Activated CD8-positive, alpha-beta T cell treated with anti-CD3 and anti-CD28 coated beads for 36 hours (primary cell): ENCODE measurements at regions not wholly inside any gene's neighbourhood (a gene's known extent, or its start where the extent isn't known, plus 50 kb on each side); places are given as distances from the start of the nearest gene placed in this dataset.
"Not testable (repeated sequence)": the region's sequence is repeated elsewhere in the genome, so short reads cannot be mapped to it uniquely, and the experiment has no call there.

Experiments
- ATAC-seq: fragments of 200-7000 bp; cut with Tn5 transposase; one replicate; pipeline ENCODE4 v1.10.0; 2021; ENCODE audit warnings: mild to moderate bottlenecking, moderate library complexity
- CTCF ChIA-PET: fragments of 350-600 bp; sonication (Branson Sonifier 250); formaldehyde crosslinking; loops from one replicate; lab custom pipeline; 2021; ENCODE audit warnings: antibody characterized with exemption; lab: Charles Lee
- POLR2A ChIA-PET: fragments of 350-600 bp; sonication (Branson Sonifier 250); formaldehyde crosslinking; loops from one replicate; lab custom pipeline; 2021; ENCODE audit warnings: antibody characterized with exemption; lab: Charles Lee
- DNase-seq: peaks from one replicate; pipeline ENCODE4 v3.0.0-alpha.2; 2020
- H3K27ac Mint-ChIP-seq: one replicate; pipeline ENCODE4 v1.8.0; 2021; ENCODE audit warnings: mild to moderate bottlenecking, mixed read lengths
- H3K27me3 Mint-ChIP-seq: one replicate; pipeline ENCODE4 v1.8.0; 2021; ENCODE audit warnings: mixed read lengths
- H3K36me3 Mint-ChIP-seq: one replicate; pipeline ENCODE4 v1.8.0; 2021; ENCODE audit warnings: low read depth, mixed read lengths
- H3K4me1 Mint-ChIP-seq: one replicate; pipeline ENCODE4 v1.8.0; 2021; ENCODE audit warnings: low read depth, mixed read lengths
- H3K4me3 Mint-ChIP-seq: one replicate; pipeline ENCODE4 v1.8.0; 2021; ENCODE audit warnings: mild to moderate bottlenecking, moderate library complexity, mixed read lengths
- H3K9me3 Mint-ChIP-seq: one replicate; pipeline ENCODE4 v1.8.0; 2021; ENCODE audit warnings: mixed read lengths
- intact Hi-C: fragments of 100-400 bp; cut with micrococcal nuclease; formaldehyde crosslinking; loops from one replicate; pipeline ENCODE4 v1.10.0; 2022
- TF ChIP-seq, protein P1 (sequence below): fragments of 200-600 bp; IDR thresholded peaks from one replicate; pipeline ENCODE4 v1.8.0; 2022; ENCODE audit warnings: antibody characterized with exemption, mild to moderate bottlenecking

- ChIA-PET CTCF (no interaction called here), POLR2A (no interaction called here)
- Mint-ChIP-seq H3K4me3 (no peak overlapping the region), H3K4me1 (no peaks in the 10 kb centered on the region), H3K27me3 (no peaks in the 10 kb centered on the region), H3K27ac (no peak overlapping the region), H3K9me3 (peaks cover 23% of the 10 kb centered on the region), H3K36me3 (no peaks in the 10 kb centered on the region)
- ATAC-seq (no peak), DNase-seq (no peak)
- TF ChIP-seq, protein P1, sequence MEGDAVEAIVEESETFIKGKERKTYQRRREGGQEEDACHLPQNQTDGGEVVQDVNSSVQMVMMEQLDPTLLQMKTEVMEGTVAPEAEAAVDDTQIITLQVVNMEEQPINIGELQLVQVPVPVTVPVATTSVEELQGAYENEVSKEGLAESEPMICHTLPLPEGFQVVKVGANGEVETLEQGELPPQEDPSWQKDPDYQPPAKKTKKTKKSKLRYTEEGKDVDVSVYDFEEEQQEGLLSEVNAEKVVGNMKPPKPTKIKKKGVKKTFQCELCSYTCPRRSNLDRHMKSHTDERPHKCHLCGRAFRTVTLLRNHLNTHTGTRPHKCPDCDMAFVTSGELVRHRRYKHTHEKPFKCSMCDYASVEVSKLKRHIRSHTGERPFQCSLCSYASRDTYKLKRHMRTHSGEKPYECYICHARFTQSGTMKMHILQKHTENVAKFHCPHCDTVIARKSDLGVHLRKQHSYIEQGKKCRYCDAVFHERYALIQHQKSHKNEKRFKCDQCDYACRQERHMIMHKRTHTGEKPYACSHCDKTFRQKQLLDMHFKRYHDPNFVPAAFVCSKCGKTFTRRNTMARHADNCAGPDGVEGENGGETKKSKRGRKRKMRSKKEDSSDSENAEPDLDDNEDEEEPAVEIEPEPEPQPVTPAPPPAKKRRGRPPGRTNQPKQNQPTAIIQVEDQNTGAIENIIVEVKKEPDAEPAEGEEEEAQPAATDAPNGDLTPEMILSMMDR: no peak
- intact Hi-C loops: no loop called here
Measured at GRCh38 chr17:54324813-54325212, 502.1 kb downstream of the KIF2B start.

DNA sequence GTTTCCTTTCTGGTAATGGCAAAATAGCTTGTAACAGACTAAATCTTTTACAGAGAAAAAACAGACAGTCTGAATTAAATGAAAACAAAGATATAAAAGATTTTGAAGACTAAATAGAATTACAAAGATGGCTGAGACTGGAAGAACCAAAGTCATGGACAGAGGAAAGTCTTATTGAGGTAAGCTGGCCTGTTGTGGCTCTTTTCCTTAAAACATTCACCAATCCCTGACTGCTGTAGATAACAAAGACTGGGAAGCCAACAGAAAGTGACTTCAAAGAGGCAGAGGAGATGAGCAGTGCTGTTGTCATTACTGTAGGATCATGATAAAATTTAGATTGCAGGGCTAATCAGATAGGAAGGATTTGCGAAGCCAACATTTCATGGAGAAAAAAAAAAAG is 517.0 kb downstream of the KIF2B start:
- ATAC-seq (no peak), DNase-seq (no peak)
- Mint-ChIP-seq H3K27ac (no peak overlapping the region), H3K27me3 (no peaks in the 10 kb centered on the region), H3K36me3 (no peaks in the 10 kb centered on the region), H3K4me1 (no peaks in the 10 kb centered on the region), H3K4me3 (no peak overlapping the region), H3K9me3 (peaks cover 3% of the 10 kb centered on the region)
- ChIA-PET CTCF (no interaction called here), POLR2A (no interaction called here)
- TF ChIP-seq, protein P1: no peak
- intact Hi-C loops: no loop called here

- CTCF ChIA-PET: no interaction called here
- Mint-ChIP-seq H3K36me3 (no peaks in the 10 kb centered on the region), H3K27ac (no peak overlapping the region), H3K4me1 (no peaks in the 10 kb centered on the region), H3K9me3 (peaks cover 8% of the 10 kb centered on the region), H3K4me3 (no peak overlapping the region), H3K27me3 (no peaks in the 10 kb centered on the region)
- intact Hi-C loops: no loop called here
- DNase-seq: no peak
- TF ChIP-seq, protein P1: no peak
- no peak for ATAC-seq
- POLR2A ChIA-PET: no interaction called here
Measured at GRCh38 chr17:54347495-54347894, 524.8 kb downstream of the KIF2B start.

DNA sequence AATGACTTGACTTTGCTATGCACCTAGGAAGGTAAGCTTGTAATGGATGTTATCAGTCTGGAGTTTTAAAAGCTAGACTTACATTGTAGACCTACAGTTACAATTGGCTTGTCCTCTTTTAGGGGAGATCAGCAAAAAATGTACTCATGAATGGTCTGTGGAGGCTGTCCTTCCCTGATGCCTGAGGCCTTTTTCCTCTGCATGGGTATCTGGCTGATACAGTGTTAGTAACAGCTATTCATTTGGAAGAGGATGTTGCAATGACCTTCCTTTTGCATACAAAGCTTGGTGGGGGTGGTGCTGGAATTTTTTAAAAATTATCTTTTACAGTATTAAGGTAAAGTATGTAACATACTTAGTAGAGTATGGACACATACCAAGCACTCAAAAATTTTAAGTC is 525.5 kb downstream of the KIF2B start:
- Mint-ChIP-seq H3K36me3 (no peaks in the 10 kb centered on the region), H3K27me3 (no peaks in the 10 kb centered on the region), H3K27ac (no peak overlapping the region), H3K4me1 (no peaks in the 10 kb centered on the region), H3K9me3 (peaks cover 8% of the 10 kb centered on the region), H3K4me3 (no peak overlapping the region)
- no peak for ATAC-seq
- no peak for DNase-seq
- intact Hi-C loops: no loop called here
- CTCF ChIA-PET: no interaction called here
- POLR2A ChIA-PET: no interaction called here
- TF ChIP-seq, protein P1: no peak

GRCh38 chr17:54353789-54354525 is 531.2 kb downstream of the KIF2B start:
- peaks cover 9% of the 10 kb centered on the region for H3K9me3 Mint-ChIP-seq
- DNase-seq (no peak), ATAC-seq (no peak)
- H3K27me3 Mint-ChIP-seq: no peaks in the 10 kb centered on the region
- ChIA-PET POLR2A (no interaction called here), CTCF (no interaction called here)
- H3K27ac Mint-ChIP-seq: no peak overlapping the region
- TF ChIP-seq, protein P1: no peak
- intact Hi-C loops: no loop called here
- H3K4me1 Mint-ChIP-seq: no peaks in the 10 kb centered on the region
- no peak overlapping the region for H3K4me3 Mint-ChIP-seq
- no peaks in the 10 kb centered on the region for H3K36me3 Mint-ChIP-seq

- CTCF ChIA-PET, DNase-seq, H3K4me1 Mint-ChIP-seq, H3K4me3 Mint-ChIP-seq, H3K27me3 Mint-ChIP-seq, H3K36me3 Mint-ChIP-seq, POLR2A ChIA-PET, H3K9me3 Mint-ChIP-seq, H3K27ac Mint-ChIP-seq, intact Hi-C loops, ATAC-seq: not testable (repeated sequence)
Measured at GRCh38 chr17:54361073-54361472, 538.3 kb downstream of the KIF2B start.
